ENCODE measurements at regions not wholly inside any gene's neighbourhood (a gene's known extent, or its start where the extent isn't known, plus 50 kb on each side); places are given as distances from the start of the nearest gene placed in this dataset.

GRCh38 chr22:35197886-35198285, 59.4 kb upstream of the HMGXB4 start:
- TF ChIP-seq ZBTB33 (IDR thresholded peaks at IDR 0.05) = no peak
- TF ChIP-seq TAF1 (conservative IDR thresholded peaks at IDR 0.05) = no peak
- no peak for TF ChIP-seq CTCF (IDR thresholded peaks at IDR 0.05; ENCODE audit: low read depth, low read length, missing input control)
- no peak for TF ChIP-seq REST (IDR thresholded peaks at IDR 0.05)

Data from liver (tissue), 3 donors.